ENCODE measurements at regions not wholly inside any gene's neighbourhood (a gene's known extent, or its start where the extent isn't known, plus 50 kb on each side); places are given as distances from the start of the nearest gene placed in this dataset.

DNA sequence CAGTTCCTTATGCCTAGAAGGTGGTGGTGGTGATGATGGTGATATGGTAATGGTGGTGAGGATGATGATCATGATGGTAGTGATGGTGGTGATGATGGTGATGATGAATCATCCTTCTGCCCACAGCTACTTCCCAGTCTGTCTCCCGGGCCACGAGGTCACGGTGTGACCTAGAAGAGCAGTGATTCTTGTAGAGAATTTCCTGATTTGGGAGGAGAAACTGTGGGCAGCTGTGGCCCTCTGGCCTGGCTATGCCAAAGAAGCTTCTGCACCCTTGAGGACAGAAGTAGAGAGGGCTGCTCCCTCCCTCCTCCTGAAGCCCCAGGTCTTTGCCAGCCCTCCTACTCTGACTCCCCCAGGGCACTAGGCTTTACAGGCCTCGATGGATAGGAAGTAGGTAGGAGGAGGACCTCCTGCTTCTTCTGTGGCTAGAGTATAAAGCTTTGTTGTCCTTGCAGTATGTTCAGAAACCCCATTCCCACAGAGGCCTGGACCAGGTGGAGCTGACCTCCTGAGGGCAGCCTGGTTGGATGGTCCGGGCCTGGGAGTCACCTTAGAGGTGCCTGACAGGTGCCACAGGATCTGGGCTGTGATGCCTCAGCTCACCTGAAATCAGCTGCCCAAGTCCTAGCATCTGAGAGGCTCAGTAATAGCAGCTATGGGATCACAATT, 57.9 kb upstream of the EPAS1 start:
- peak in 1 of 2 donors; percentile 16 for DNase-seq

DNA sequence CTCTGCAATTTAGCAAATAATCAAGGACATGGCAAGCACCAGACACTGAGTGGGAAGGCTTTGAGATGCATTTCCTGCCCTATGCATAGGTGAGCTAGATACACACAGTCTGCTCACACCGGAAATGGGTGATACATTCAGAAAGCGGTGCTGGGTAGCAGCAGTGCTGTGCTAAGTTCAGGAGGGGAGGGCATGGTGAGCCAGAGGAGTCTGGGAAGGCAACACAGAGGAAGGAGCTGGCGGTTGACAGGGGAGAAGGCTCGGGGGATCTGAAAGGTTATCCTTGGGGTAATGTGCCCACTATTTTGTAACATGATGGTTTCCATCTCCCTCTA, 57.4 kb upstream of the EPAS1 start:
- DNase-seq: peak; percentile 48 to 66

DNA sequence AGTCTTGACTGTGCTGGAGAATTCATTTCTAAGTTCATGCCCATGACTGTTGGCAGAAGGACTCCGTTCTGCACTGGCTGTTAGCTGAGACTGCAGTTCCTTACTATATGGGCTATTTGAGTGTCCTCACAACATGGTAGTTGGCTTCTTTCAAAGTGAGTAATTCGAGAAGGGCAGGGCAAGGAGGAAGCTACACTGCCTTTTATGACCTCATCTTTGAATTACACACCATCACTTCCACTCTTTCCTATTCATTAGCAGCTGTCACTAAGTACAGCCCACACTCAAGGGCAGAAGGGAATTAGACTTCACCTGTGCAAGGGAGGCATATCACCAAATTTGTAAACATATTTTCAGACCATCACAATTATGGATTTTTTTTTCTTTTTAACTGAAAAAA, 55.9 kb upstream of the EPAS1 start:
- no peak for DNase-seq

GRCh38 chr2:46245869-46246268, 51.3 kb upstream of the EPAS1 start:
- no peak for DNase-seq

DNA sequence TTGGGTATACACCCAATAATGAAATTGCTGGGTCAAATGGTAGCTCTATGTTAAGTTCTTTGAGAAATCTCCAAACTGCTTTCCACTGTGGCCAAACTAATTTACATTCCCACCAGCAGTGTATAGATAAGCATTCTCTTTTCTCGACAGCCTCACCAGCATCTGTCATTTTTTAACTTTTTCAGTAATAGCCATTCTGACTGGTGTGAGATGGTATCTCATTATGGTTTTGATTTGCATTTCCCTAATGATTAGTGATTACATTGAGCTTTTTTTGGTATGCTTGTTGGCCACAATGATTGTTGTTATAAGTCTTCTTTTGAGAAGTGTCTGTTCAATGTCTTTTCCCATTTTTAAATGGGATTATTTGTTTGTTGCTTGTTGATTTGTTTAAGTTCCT, 50.4 kb upstream of the EPAS1 start:
- no peak for DNase-seq

Data from CD4-positive, alpha-beta T cell treated with Interleukin-4 for 1 hour (primary cell).